Keratinocyte (primary cell): ENCODE measurements at regions not wholly inside any gene's neighbourhood (a gene's known extent, or its start where the extent isn't known, plus 50 kb on each side); places are given as distances from the start of the nearest gene placed in this dataset.

ENCODE experiments used
- DNase-seq: peaks from one replicate; pipeline ENCODE4 v3.0.0-alpha.2; 2011; ENCODE audit warnings: low read depth, missing footprints, low spot score
- FAIRE-seq: peaks from 2 replicates; lab custom pipeline; 2011; peaks lifted over from hg19 to GRCh38; lab: Jason Lieb, UNC
- H2AFZ ChIP-seq: 2 replicates; pipeline ENCODE4 v1.6.0; 2012; ENCODE audit warnings: low read length, control low read depth, inconsistent platforms; ENCODE audit not compliant: control insufficient read depth
- H3K27ac ChIP-seq: 2 replicates; pipeline ENCODE4 v1.5.1; 2011; ENCODE audit warnings: low read length; ENCODE audit not compliant: control insufficient read depth, insufficient read depth
- H3K27me3 ChIP-seq: 3 replicates; pipeline ENCODE4 v1.6.0; 2011; ENCODE audit warnings: low read length; ENCODE audit not compliant: control insufficient read depth, insufficient read depth; ENCODE audit errors: extremely low read depth
- H3K36me3 ChIP-seq, 2 experiments: 2 replicates in 1 of 2; 3 replicates in 1 of 2; pipeline ENCODE4 v1.5.1; 2011; ENCODE audit warnings: low read length in 2 of 2, mild to moderate bottlenecking in 1 of 2; ENCODE audit not compliant: control insufficient read depth in 2 of 2, insufficient read depth in 2 of 2; ENCODE audit errors: extremely low read depth in 1 of 2
- H3K4me1 ChIP-seq: 3 replicates; pipeline ENCODE4 v1.5.1; 2011; ENCODE audit warnings: low read length; ENCODE audit not compliant: control insufficient read depth, insufficient read depth; ENCODE audit errors: extremely low read depth
- H3K4me2 ChIP-seq: 3 replicates; pipeline ENCODE4 v1.6.0; 2011; ENCODE audit warnings: low read depth, low read length; ENCODE audit not compliant: control insufficient read depth, insufficient read depth; ENCODE audit errors: extremely low read depth
- H3K4me3 ChIP-seq, 3 experiments: fragments of 200-600 bp in 1 of 3; sonication (generic) in 1 of 3; 2 replicates in 2 of 3; 3 replicates in 1 of 3; pipeline ENCODE4 v1.5.1; 2011 to 2016; ENCODE audit warnings: low read length in 3 of 3, mild to moderate bottlenecking in 3 of 3, control low read depth in 2 of 3, inconsistent platforms in 1 of 3, low read depth in 1 of 3, mixed read lengths in 1 of 3, mixed run types in 1 of 3, moderate library complexity in 1 of 3; ENCODE audit not compliant: control insufficient read depth in 2 of 3, insufficient read depth in 2 of 3; ENCODE audit errors: extremely low read depth in 1 of 3
- H3K79me2 ChIP-seq: 2 replicates; pipeline ENCODE4 v1.6.0; 2012; ENCODE audit warnings: low read length; ENCODE audit not compliant: control insufficient read depth, insufficient read depth
- H3K9ac ChIP-seq: 3 replicates; pipeline ENCODE4 v1.6.0; 2011; ENCODE audit warnings: low read length; ENCODE audit not compliant: control insufficient read depth, insufficient read depth; ENCODE audit errors: extremely low read depth
- H3K9me1 ChIP-seq: 3 replicates; pipeline ENCODE4 v1.6.0; 2011; ENCODE audit warnings: low read length; ENCODE audit not compliant: control insufficient read depth, insufficient read depth; ENCODE audit errors: extremely low read depth
- H3K9me3 ChIP-seq: 2 replicates; pipeline ENCODE4 v1.5.1; 2012; ENCODE audit warnings: low read depth, low read length; ENCODE audit not compliant: control insufficient read depth
- H4K20me1 ChIP-seq: 3 replicates; pipeline ENCODE4 v1.6.0; 2011; ENCODE audit warnings: low read length; ENCODE audit not compliant: control insufficient read depth, insufficient read depth; ENCODE audit errors: extremely low read depth
- EZH2 ChIP-seq: IDR thresholded peaks from one replicate; pipeline ENCODE4 v1.6.1; 2012; ENCODE audit warnings: inconsistent platforms, mild to moderate bottlenecking, low read length, moderate library complexity
- dilution Hi-C: fragments of 300-500 bp; cut with MboI; formaldehyde crosslinking; loops from one replicate; pipeline ENCODE4 v1.7.0; 2020; ENCODE audit warnings: low sequenced_read_pairs; ENCODE audit not compliant: extremely low pct_ligation_motif_present
- TF ChIP-seq, protein P1 (sequence below), 3 experiments: IDR thresholded peaks in 1 of 3; conservative IDR thresholded peaks in 1 of 3; optimal IDR thresholded peaks in 1 of 3; 2 replicates in 2 of 3; 3 replicates in 1 of 3; pipeline versions ENCODE3 to v1.5.1; 2011; ENCODE audit warnings: low read length in 3 of 3, mild to moderate bottlenecking in 3 of 3, moderate library complexity in 2 of 3, control low read depth in 1 of 3, inconsistent platforms in 1 of 3; ENCODE audit not compliant: insufficient read depth in 2 of 3; ENCODE audit errors: extremely low read depth in 1 of 3

DNA sequence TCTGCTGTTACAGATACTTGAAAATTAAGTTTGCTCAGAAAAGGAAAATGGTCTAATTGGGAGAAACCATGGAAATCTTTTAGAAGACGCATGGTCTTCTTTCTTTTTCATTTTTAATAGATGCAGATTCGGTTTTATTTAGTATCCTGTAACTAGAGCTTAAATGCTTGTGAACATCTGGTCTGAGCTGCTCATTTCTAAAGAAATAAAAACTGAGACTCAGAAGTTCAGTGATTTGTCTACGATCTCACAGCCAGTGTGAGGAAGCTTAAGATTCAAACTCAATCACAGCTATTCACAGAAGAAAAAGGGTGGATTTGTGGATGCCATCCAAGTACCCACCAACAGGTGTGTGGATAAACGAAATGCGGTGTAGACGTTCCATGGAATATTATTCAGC is 80.0 kb upstream of the TIAM1 start:
- Histone ChIP-seq H3K9me3 (no peaks in the 10 kb centered on the region), H3K27me3 (no peaks in the 10 kb centered on the region), H3K9me1 (no peaks in the 10 kb centered on the region), H3K27ac (no peak overlapping the region), H3K4me3 (no peak overlapping the region), H3K4me1 (no peaks in the 10 kb centered on the region), H3K36me3 (no peaks in the 10 kb centered on the region), H3K79me2 (no peaks in the 10 kb centered on the region), H2AFZ (no peak overlapping the region), H3K4me2 (no peak overlapping the region), H3K9ac (no peak overlapping the region), H4K20me1 (no peaks in the 10 kb centered on the region)
- dilution Hi-C loops: no loop called here
- no peak for FAIRE-seq
- DNase-seq: no peak
- no peak for TF ChIP-seq EZH2
- TF ChIP-seq, protein P1, sequence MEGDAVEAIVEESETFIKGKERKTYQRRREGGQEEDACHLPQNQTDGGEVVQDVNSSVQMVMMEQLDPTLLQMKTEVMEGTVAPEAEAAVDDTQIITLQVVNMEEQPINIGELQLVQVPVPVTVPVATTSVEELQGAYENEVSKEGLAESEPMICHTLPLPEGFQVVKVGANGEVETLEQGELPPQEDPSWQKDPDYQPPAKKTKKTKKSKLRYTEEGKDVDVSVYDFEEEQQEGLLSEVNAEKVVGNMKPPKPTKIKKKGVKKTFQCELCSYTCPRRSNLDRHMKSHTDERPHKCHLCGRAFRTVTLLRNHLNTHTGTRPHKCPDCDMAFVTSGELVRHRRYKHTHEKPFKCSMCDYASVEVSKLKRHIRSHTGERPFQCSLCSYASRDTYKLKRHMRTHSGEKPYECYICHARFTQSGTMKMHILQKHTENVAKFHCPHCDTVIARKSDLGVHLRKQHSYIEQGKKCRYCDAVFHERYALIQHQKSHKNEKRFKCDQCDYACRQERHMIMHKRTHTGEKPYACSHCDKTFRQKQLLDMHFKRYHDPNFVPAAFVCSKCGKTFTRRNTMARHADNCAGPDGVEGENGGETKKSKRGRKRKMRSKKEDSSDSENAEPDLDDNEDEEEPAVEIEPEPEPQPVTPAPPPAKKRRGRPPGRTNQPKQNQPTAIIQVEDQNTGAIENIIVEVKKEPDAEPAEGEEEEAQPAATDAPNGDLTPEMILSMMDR (optimal IDR thresholded peaks at IDR 0.05 in 1 of 3, IDR thresholded peaks at IDR 0.05 in 1 of 3, conservative IDR thresholded peaks at IDR 0.05 in 1 of 3; ENCODE audit: extremely low read depth in 1 of 3, insufficient read depth in 2 of 3, low read length in 3 of 3): no peak

DNA sequence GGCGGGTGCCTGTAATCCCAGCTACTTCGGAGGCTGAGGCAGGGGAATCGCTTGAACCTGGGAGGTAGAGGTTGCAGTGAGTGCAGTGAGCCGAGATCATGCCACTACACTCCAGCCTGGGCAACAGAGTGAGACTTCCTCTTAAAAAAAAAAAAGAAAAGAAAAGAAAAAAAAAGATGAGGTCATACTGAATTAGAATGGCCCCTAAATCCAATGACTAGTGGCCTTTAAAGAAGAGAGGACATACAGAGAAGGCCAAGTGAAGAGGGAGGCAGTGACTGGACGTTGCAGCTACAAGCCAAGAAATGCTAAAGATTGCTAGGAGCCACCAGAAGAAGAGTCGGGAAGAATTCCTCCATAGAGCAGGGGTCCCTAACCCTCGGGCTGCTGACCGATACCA is 76.9 kb upstream of the TIAM1 start:
- no peaks in the 10 kb centered on the region for H3K27me3 ChIP-seq
- no peak overlapping the region for H3K27ac ChIP-seq
- H3K4me2 ChIP-seq: no peak overlapping the region
- no peaks in the 10 kb centered on the region for H3K9me3 ChIP-seq
- no peaks in the 10 kb centered on the region for H3K4me1 ChIP-seq
- no peak for DNase-seq
- H3K9ac ChIP-seq: no peak overlapping the region
- no peak for FAIRE-seq
- H3K79me2 ChIP-seq: no peaks in the 10 kb centered on the region
- dilution Hi-C loops: no loop called here
- H4K20me1 ChIP-seq: no peaks in the 10 kb centered on the region
- TF ChIP-seq EZH2: no peak
- TF ChIP-seq, protein P1 (optimal IDR thresholded peaks at IDR 0.05 in 1 of 3, IDR thresholded peaks at IDR 0.05 in 1 of 3, conservative IDR thresholded peaks at IDR 0.05 in 1 of 3; ENCODE audit: extremely low read depth in 1 of 3, insufficient read depth in 2 of 3, low read length in 3 of 3): no peak
- no peaks in the 10 kb centered on the region for H3K36me3 ChIP-seq
- no peaks in the 10 kb centered on the region for H3K9me1 ChIP-seq
- no peak overlapping the region for H3K4me3 ChIP-seq
- no peak overlapping the region for H2AFZ ChIP-seq
